NCI-H510A treated with DMSO at 0.1 percent for 48 hours (cell line): ENCODE measurements at regions not wholly inside any gene's neighbourhood (a gene's known extent, or its start where the extent isn't known, plus 50 kb on each side); places are given as distances from the start of the nearest gene placed in this dataset.

Experiments used
- DNase-seq: peaks from one replicate; lab custom pipeline; 2025; lab: John Stamatoyannopoulos, UW

- peak; percentile 60 for DNase-seq
Observed at GRCh38 chr11:116413301-116414242, 359.2 kb downstream of the BUD13 start.

GRCh38 chr11:116412118-116412889 is 360.5 kb downstream of the BUD13 start:
- no peak for DNase-seq

GRCh38 chr11:116409238-116409637 is 363.5 kb downstream of the BUD13 start:
- DNase-seq, result no peak

- no peak for DNase-seq
Observed at GRCh38 chr11:116406042-116406441, 366.7 kb downstream of the BUD13 start.

GRCh38 chr11:116404462-116404798 is 368.4 kb downstream of the BUD13 start:
- DNase-seq, result no peak

GRCh38 chr11:116403794-116404461 is 368.9 kb downstream of the BUD13 start:
- DNase-seq, result no peak

- DNase-seq, result no peak
Observed at GRCh38 chr11:116400081-116400480, 372.7 kb downstream of the BUD13 start.

- DNase-seq, result no peak
Observed at GRCh38 chr11:116397602-116398084, 375.1 kb downstream of the BUD13 start.

GRCh38 chr11:116396331-116396730 is 376.5 kb downstream of the BUD13 start:
- no peak for DNase-seq

GRCh38 chr11:116394022-116394421 is 378.8 kb downstream of the BUD13 start:
- no peak for DNase-seq

GRCh38 chr11:116390963-116391362 is 381.8 kb downstream of the BUD13 start:
- DNase-seq, result no peak

- DNase-seq, result no peak
Observed at GRCh38 chr11:116388146-116388545, 384.6 kb downstream of the BUD13 start.

GRCh38 chr11:116387641-116388040 is 385.1 kb downstream of the BUD13 start:
- no peak for DNase-seq

- DNase-seq, result no peak
Observed at GRCh38 chr11:116386118-116386699, 386.6 kb downstream of the BUD13 start.

- no peak for DNase-seq
Observed at GRCh38 chr11:116384876-116385275, 387.9 kb downstream of the BUD13 start.

GRCh38 chr11:116384407-116384806 is 388.4 kb downstream of the BUD13 start:
- no peak for DNase-seq

GRCh38 chr11:116379185-116379828 is 393.5 kb downstream of the BUD13 start:
- DNase-seq, result no peak

- peak; percentile 86 for DNase-seq
Observed at GRCh38 chr11:116376547-116376946, 396.2 kb downstream of the BUD13 start.

GRCh38 chr11:116376054-116376453 is 396.7 kb downstream of the BUD13 start:
- DNase-seq, result no peak

GRCh38 chr11:116375221-116375620 is 397.6 kb downstream of the BUD13 start:
- DNase-seq, result peak; percentile 10

- no peak for DNase-seq
Observed at GRCh38 chr11:116374085-116374484, 398.7 kb downstream of the BUD13 start.
